HepG2 (cell line): ENCODE measurements at regions not wholly inside any gene's neighbourhood (a gene's known extent, or its start where the extent isn't known, plus 50 kb on each side); places are given as distances from the start of the nearest gene placed in this dataset.

ENCODE experiments used
- ATAC-seq: fragments of 200-7000 bp; cut with Tn5 transposase; 3 replicates; pipeline ENCODE4 v1.9.1; 2020; ENCODE audit warnings: mild to moderate bottlenecking, moderate library complexity
- BruUV-seq: library from RNA; stranded (reverse); fragments of 400-500 nt; replicated peaks from 2 replicates; lab custom pipeline; 2021; lab: Mats Ljungman, UMichigan
- CTCF ChIA-PET: fragments of 300-600 bp; formaldehyde crosslinking; extraction: SDS; loops from one replicate; lab custom pipeline; 2021; ENCODE audit warnings: low total read pairs, inconsistent platforms, low intra/inter-chr PET ratio; lab: Yijun Ruan, JAX
- POLR2A ChIA-PET: fragments of 350-600 bp; sonication (Branson Sonifier 250); formaldehyde crosslinking; loops from one replicate; lab custom pipeline; 2020; ENCODE audit warnings: antibody characterized with exemption, inconsistent platforms; lab: Yijun Ruan, JAX
- DNase-seq: peaks from one replicate; pipeline ENCODE4 v3.0.0-alpha.2; 2015; ENCODE audit warnings: low spot score
- FAIRE-seq: peaks from 3 replicates; lab custom pipeline; 2011; peaks lifted over from hg19 to GRCh38; lab: Jason Lieb, UNC
- H2AFZ ChIP-seq: one replicate; pipeline ENCODE4 v1.6.1; 2011; ENCODE audit warnings: low read length, inconsistent platforms
- H3K27ac ChIP-seq: fragments of 300-600 bp; 3 replicates; pipeline ENCODE4 v1.8.0; 2011; ENCODE audit warnings: mixed run types, mild to moderate bottlenecking, mixed read lengths, low read length, inconsistent platforms; ENCODE audit not compliant: insufficient read depth; ENCODE audit errors: extremely low read length
- H3K27me3 ChIP-seq, 2 experiments: fragments of 200-600 bp in 1 of 2; 2 replicates in 1 of 2; 3 replicates in 1 of 2; pipeline versions ENCODE4 v1.6.0 to v1.8.0; 2011; ENCODE audit warnings: low read length in 2 of 2, mild to moderate bottlenecking in 2 of 2, moderate library complexity in 2 of 2, inconsistent platforms in 1 of 2; ENCODE audit not compliant: insufficient read depth in 2 of 2, control insufficient read depth in 1 of 2
- H3K36me3 ChIP-seq, 2 experiments: fragments of 200-600 bp in 1 of 2; replicated peaks in 1 of 2; 2 replicates in 1 of 2; 3 replicates in 1 of 2; pipeline versions ENCODE4 v1.5.1 to v1.8.0; 2011; ENCODE audit warnings: low read length in 2 of 2, inconsistent platforms in 1 of 2; ENCODE audit not compliant: insufficient read depth in 2 of 2, control insufficient read depth in 1 of 2
- H3K4me1 ChIP-seq: 2 replicates; pipeline ENCODE4 v1.5.1; 2012; ENCODE audit warnings: low read length, inconsistent platforms; ENCODE audit not compliant: insufficient read depth
- H3K4me2 ChIP-seq: 2 replicates; pipeline ENCODE4 v1.6.0; 2011; ENCODE audit warnings: low read depth, low read length, inconsistent platforms
- H3K4me3 ChIP-seq, 3 experiments: fragments of 200-600 bp in 1 of 3; sonication (generic), shearing (Covaris generic) in 1 of 3; replicated peaks in 1 of 3; 2 replicates each; pipeline ENCODE4 v1.5.1; 2011 to 2016; ENCODE audit warnings: low read length in 3 of 3, inconsistent platforms in 2 of 3, low read depth in 2 of 3, mild to moderate bottlenecking in 2 of 3, control low read depth in 1 of 3, mixed read lengths in 1 of 3; ENCODE audit not compliant: insufficient read depth in 1 of 3
- H3K79me2 ChIP-seq: one replicate; pipeline ENCODE4 v1.6.1; 2011; ENCODE audit warnings: low read length, inconsistent platforms; ENCODE audit not compliant: insufficient read depth
- H3K9ac ChIP-seq: 2 replicates; pipeline ENCODE4 v1.6.0; 2011; ENCODE audit warnings: mild to moderate bottlenecking, low read depth, low read length, inconsistent platforms; ENCODE audit not compliant: insufficient read depth
- H3K9me3 ChIP-seq: 2 replicates; pipeline ENCODE4 v1.5.1; 2012; ENCODE audit warnings: mild to moderate bottlenecking, low read length
- H4K20me1 ChIP-seq: 2 replicates; pipeline ENCODE4 v1.6.0; 2011; ENCODE audit warnings: inconsistent platforms, mild to moderate bottlenecking, low read length, moderate library complexity; ENCODE audit not compliant: insufficient read depth
- ATAD3A ChIP-seq: sonication (generic); formaldehyde crosslinking; IDR thresholded peaks from 2 replicates; pipeline ENCODE4 v1.4.0; 2020; ENCODE audit warnings: missing genetic modification reagents
- CBFB ChIP-seq: sonication (generic); formaldehyde crosslinking; IDR thresholded peaks from 2 replicates; pipeline ENCODE4 v1.4.0; 2020; ENCODE audit warnings: missing genetic modification reagents
- CBX5 ChIP-seq: sonication (generic); formaldehyde crosslinking; IDR thresholded peaks from 2 replicates; pipeline ENCODE4 v1.4.0; 2020; ENCODE audit warnings: missing genetic modification reagents, borderline replicate concordance
- CTCF ChIP-seq: sonication (generic); formaldehyde crosslinking; IDR thresholded peaks from 2 replicates; pipeline ENCODE4 v1.5.0; 2020; ENCODE audit warnings: mild to moderate bottlenecking, missing genetic modification reagents, moderate library complexity
- ETS1 ChIP-seq: sonication (generic); formaldehyde crosslinking; IDR thresholded peaks from 2 replicates; pipeline ENCODE4 v1.4.0; 2020; ENCODE audit warnings: missing genetic modification reagents
- EZH2 ChIP-seq: conservative IDR thresholded peaks from 2 replicates; pipeline ENCODE4 v1.6.1; 2012; ENCODE audit warnings: mild to moderate bottlenecking, low read depth, low read length, moderate library complexity
- FOSL2 ChIP-seq: sonication (generic); formaldehyde crosslinking; IDR thresholded peaks from 2 replicates; pipeline ENCODE4 v1.4.0; 2020; ENCODE audit warnings: missing genetic modification reagents
- GMEB2 ChIP-seq: IDR thresholded peaks from 2 replicates; pipeline ENCODE4 v1.6.1; 2016; ENCODE audit warnings: missing biosample characterization, missing genetic modification reagents, low read depth
- MAFK ChIP-seq, 2 experiments: IDR thresholded peaks in 1 of 2; conservative IDR thresholded peaks in 1 of 2; 2 replicates each; pipeline ENCODE4 v1.6.1; 2011; ENCODE audit warnings: improper control_type of control experiment in 2 of 2, low read length in 2 of 2
- SIN3B ChIP-seq: fragments of 150-350 bp; IDR thresholded peaks from 2 replicates; pipeline ENCODE4 v1.6.1; 2014; ENCODE audit warnings: low read length
- SIX4 ChIP-seq: sonication (generic); formaldehyde crosslinking; IDR thresholded peaks from 2 replicates; pipeline ENCODE4 v1.4.0; 2020; ENCODE audit warnings: missing genetic modification reagents
- SRSF4 ChIP-seq: fragments of 200-400 bp; formaldehyde crosslinking; IDR thresholded peaks from one replicate; pipeline ENCODE4 v1.6.1; 2018; ENCODE audit warnings: mild to moderate bottlenecking, low read depth, low read length, moderate library complexity; ENCODE audit not compliant: poor library complexity, severe bottlenecking
- SRSF9 ChIP-seq: fragments of 200-400 bp; formaldehyde crosslinking; IDR thresholded peaks from 2 replicates; pipeline ENCODE4 v1.6.1; 2018; ENCODE audit warnings: borderline replicate concordance, mild to moderate bottlenecking, low read depth, low read length; ENCODE audit not compliant: insufficient read depth, poor library complexity, severe bottlenecking
- TAF1 ChIP-seq: sonication (generic); formaldehyde crosslinking; IDR thresholded peaks from 2 replicates; pipeline ENCODE4 v1.4.0; 2020; ENCODE audit warnings: missing genetic modification reagents
- TEAD2 ChIP-seq: sonication (generic); formaldehyde crosslinking; IDR thresholded peaks from 2 replicates; pipeline ENCODE4 v1.9.0; 2021; ENCODE audit warnings: missing genetic modification reagents
- ZEB1 ChIP-seq: IDR thresholded peaks from 2 replicates; pipeline ENCODE4 v1.6.1; 2012; ENCODE audit warnings: mild to moderate bottlenecking, low read depth, inconsistent platforms; ENCODE audit not compliant: insufficient replicate concordance
- ZFP62 ChIP-seq: sonication (generic); formaldehyde crosslinking; IDR thresholded peaks from 2 replicates; pipeline ENCODE4 v1.4.0; 2020; ENCODE audit warnings: missing genetic modification reagents
- ZNF354B ChIP-seq: sonication (generic); formaldehyde crosslinking; IDR thresholded peaks from 2 replicates; pipeline ENCODE4 v1.8.0; 2022; ENCODE audit warnings: mild to moderate bottlenecking, missing genetic modification reagents
- ZNF570 ChIP-seq: sonication (generic); formaldehyde crosslinking; IDR thresholded peaks from 2 replicates; pipeline ENCODE4 v1.4.0; 2020; ENCODE audit warnings: mild to moderate bottlenecking, missing genetic modification reagents, borderline replicate concordance
- WGBS: methylation state at CpG from one replicate; pipeline ENCODE4 v1.1.6; 2017; ENCODE audit warnings: low lambda C conversion rate; 5-methylcytosine and 5-hydroxymethylcytosine counted together
- in situ Hi-C: cut with HindIII; loops from 2 replicates; pipeline ENCODE4 v1.10.0; 2017; ENCODE audit warnings: low pct_unique_long_range_greater_than_20kb; ENCODE audit not compliant: extremely low pct_ligation_motif_present
- intact Hi-C: fragments of 100-400 bp; cut with micrococcal nuclease; formaldehyde crosslinking; loops from one replicate; pipeline ENCODE4 v1.10.0; 2022; ENCODE audit not compliant: unreplicated experiment

GRCh38 chr12:40551466-40551865 lies 140.8 kb upstream of the CNTN1 start (continued):
- TF ChIP-seq SIX4 (no peak), EZH2 (no peak), CTCF (CRISPR knock-in tag) (no peak), SRSF9 (no peak)

- 0% methylated on average over 1 of the region's 1 CpG for WGBS
- DNase-seq, result no peak
- H3K79me2 ChIP-seq, result no peaks in the 10 kb centered on the region
- H3K4me1 ChIP-seq, result no peaks in the 10 kb centered on the region
- no peak overlapping the region for H3K4me3 ChIP-seq
- H3K36me3 ChIP-seq, result no peaks in the 10 kb centered on the region
- no peaks in the 10 kb centered on the region for H4K20me1 ChIP-seq
- H3K27ac ChIP-seq, result no peak overlapping the region
- no peak overlapping the region for H3K9ac ChIP-seq
- no TSS peak for BruUV-seq
- no peak overlapping the region for H2AFZ ChIP-seq
- TF ChIP-seq MAFK (conservative IDR thresholded peaks at IDR 0.05 in 1 of 2, IDR thresholded peaks at IDR 0.05 in 1 of 2; ENCODE audit: low read length in 2 of 2) (no peak), CBX5 (no peak), SRSF4 (no peak), ZNF354B (CRISPR knock-in tag) (no peak), ZFP62 (CRISPR knock-in tag) (no peak), TEAD2 (CRISPR knock-in tag) (no peak), SIN3B (no peak), ZNF570 (no peak), TAF1 (no peak), ETS1 (CRISPR knock-in tag) (no peak), GMEB2 (CRISPR knock-in tag) (no peak), FOSL2 (CRISPR knock-in tag) (no peak), ATAD3A (no peak), CBFB (CRISPR knock-in tag) (no peak), ZEB1 (no peak)
- no peak overlapping the region for H3K4me2 ChIP-seq
- intact Hi-C loops, result no loop called here
- no peak for ATAC-seq
- in situ Hi-C loops, result no loop called here
- H3K27me3 ChIP-seq, result no peaks in the 10 kb centered on the region
- FAIRE-seq, result no peak
- peaks cover 43% of the 10 kb centered on the region for H3K9me3 ChIP-seq
- POLR2A ChIA-PET, result no interaction called here
- CTCF ChIA-PET, result no interaction called here
These were observed 139.4 kb upstream of the CNTN1 start for GRCh38 chr12:40552868-40553267.
